ENCODE measurements at regions not wholly inside any gene's neighbourhood (a gene's known extent, or its start where the extent isn't known, plus 50 kb on each side); places are given as distances from the start of the nearest gene placed in this dataset.

GRCh38 chr12:108004319-108004718 lies 124.8 kb upstream of the WSCD2 start:
- TF ChIP-seq, protein P1, sequence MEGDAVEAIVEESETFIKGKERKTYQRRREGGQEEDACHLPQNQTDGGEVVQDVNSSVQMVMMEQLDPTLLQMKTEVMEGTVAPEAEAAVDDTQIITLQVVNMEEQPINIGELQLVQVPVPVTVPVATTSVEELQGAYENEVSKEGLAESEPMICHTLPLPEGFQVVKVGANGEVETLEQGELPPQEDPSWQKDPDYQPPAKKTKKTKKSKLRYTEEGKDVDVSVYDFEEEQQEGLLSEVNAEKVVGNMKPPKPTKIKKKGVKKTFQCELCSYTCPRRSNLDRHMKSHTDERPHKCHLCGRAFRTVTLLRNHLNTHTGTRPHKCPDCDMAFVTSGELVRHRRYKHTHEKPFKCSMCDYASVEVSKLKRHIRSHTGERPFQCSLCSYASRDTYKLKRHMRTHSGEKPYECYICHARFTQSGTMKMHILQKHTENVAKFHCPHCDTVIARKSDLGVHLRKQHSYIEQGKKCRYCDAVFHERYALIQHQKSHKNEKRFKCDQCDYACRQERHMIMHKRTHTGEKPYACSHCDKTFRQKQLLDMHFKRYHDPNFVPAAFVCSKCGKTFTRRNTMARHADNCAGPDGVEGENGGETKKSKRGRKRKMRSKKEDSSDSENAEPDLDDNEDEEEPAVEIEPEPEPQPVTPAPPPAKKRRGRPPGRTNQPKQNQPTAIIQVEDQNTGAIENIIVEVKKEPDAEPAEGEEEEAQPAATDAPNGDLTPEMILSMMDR (conservative IDR thresholded peaks at IDR 0.05; ENCODE audit: low read depth, low read length): no peak
- no peak for TF ChIP-seq BHLHE40 (IDR thresholded peaks at IDR 0.05; ENCODE audit: low read depth, low read length)
- TF ChIP-seq POLR2A (IDR thresholded peaks at IDR 0.05; ENCODE audit: low read depth, low read length): no peak
- no peak for TF ChIP-seq RAD21 (IDR thresholded peaks at IDR 0.05; ENCODE audit: low read length)
- no peak for TF ChIP-seq CEBPB (IDR thresholded peaks at IDR 0.05; ENCODE audit: low read depth, low read length)
- TF ChIP-seq RFX5 (IDR thresholded peaks at IDR 0.05; ENCODE audit: low read depth, low read length): no peak

All from IMR-90 (cell line).